HG03442 (cell line): ENCODE measurements at regions not wholly inside any gene's neighbourhood (a gene's known extent, or its start where the extent isn't known, plus 50 kb on each side); places are given as distances from the start of the nearest gene placed in this dataset.

ENCODE experiments used
- ATAC-seq: cut with Tn5 transposase; IDR thresholded peaks from one replicate; pipeline ENCODE4 v1.9.1; 2021; ENCODE audit warnings: mild to moderate bottlenecking, moderate library complexity; ENCODE audit not compliant: unreplicated experiment

DNA sequence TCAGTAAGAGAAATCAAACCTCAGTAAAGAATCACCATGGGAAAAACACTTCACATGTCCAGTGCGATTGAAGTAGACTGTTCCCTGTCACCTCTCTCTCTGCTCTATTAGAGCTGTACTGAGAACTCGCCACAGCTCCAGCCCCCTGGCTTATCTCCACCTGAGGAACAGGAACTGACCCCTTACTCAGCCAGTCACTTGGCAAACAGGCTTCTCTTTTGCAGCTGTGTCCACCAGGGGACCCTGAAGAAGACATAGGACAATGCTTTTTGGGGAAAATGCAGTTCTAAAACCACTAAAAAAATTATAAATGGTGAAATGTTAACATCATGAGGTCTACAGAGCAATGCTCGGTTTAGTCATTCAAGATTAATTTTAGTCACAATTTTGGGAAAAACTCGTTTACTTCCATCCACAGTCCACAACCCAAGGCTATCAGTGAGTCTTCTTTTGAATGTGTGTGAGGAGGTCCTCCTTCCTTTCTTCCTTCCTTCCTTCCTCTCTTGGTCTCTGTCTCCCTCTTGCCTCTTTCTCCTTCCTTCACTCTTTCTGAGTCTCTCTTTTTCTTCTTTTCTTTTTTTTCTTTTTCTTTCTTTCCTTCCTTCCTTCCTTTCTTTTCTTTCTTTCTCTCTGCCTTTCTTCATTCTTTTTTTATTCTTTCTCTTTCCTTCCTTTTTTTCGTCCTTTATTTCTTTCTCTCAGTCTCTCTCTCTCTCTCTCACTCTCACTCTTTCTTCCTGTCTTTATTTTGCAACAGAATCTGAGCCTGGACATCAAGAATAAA, 1189.5 kb upstream of the TMEM132C start:
- no peak for ATAC-seq

DNA sequence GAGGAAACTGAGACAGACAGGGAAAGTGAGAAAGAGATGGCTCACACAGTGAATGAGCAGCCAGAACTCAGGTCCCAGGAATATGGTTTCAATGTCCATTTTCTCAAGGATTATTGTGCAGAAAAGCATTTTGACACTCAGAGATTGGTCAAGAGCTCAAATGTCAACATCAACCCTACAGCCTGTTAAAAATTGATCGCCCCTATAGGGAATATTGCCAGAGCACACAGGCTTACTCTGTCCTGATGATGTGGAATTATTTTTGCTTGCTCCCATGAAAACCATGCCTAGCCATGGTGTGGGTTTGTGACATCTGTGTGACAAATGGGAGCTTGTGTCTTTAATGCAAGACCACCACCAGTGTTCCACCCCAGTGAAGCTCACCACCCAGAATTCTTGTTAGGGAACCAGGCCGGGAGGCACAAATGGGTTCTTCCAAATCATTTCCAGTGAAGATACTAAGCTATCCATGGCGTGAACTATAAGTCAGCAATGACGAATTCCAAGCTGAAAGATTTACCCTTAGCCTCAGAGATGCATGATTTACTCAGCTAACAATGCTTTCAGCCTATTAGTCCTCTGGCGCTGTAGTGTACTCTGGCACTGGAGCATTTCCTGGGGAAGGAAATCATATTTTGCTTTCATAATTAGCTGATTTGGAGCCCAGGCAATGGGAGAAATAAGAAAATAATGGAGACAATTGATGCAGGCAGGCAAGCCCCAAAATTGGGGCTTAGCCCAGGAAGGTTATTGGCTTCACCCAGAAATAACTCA, 1188.2 kb upstream of the TMEM132C start:
- ATAC-seq = no peak

DNA sequence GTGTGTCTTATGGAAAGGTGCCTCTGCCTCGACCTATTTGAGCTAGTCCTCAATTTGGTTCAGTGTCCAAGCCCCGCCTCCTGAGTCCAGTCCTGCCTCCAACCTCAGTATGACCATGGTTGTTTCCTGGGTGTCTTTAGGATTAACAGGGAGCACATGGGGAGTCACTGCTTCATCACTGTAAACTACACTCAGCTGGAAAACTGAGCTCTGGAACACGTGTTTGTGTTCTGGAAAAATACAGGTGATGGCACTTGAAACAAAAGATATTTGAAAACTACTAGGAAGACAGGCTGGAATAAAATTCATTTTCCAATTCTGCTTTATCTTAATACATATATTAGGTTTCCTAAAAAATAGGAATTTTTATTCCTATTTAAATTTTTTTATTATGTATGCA, 1187.3 kb upstream of the TMEM132C start:
- no peak for ATAC-seq

DNA sequence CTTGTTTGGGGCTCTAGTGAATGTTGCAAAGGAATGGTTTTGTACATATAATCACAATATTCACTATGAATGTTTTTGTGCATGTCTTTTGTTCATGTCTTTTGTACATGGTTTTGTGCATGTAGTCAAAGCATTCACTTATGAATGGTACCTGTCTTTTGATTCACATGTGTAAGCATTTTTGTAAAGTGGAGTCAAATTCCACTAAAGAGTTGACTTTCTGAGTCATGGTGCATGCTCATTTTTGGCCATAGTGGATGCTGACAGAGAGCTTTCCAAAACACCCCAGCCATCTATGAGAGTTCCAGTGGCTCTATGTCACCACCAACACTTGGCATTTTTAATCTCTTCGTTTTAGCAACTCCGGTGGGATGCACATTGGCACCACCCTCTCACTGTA, 1185.9 kb upstream of the TMEM132C start:
- ATAC-seq = no peak

DNA sequence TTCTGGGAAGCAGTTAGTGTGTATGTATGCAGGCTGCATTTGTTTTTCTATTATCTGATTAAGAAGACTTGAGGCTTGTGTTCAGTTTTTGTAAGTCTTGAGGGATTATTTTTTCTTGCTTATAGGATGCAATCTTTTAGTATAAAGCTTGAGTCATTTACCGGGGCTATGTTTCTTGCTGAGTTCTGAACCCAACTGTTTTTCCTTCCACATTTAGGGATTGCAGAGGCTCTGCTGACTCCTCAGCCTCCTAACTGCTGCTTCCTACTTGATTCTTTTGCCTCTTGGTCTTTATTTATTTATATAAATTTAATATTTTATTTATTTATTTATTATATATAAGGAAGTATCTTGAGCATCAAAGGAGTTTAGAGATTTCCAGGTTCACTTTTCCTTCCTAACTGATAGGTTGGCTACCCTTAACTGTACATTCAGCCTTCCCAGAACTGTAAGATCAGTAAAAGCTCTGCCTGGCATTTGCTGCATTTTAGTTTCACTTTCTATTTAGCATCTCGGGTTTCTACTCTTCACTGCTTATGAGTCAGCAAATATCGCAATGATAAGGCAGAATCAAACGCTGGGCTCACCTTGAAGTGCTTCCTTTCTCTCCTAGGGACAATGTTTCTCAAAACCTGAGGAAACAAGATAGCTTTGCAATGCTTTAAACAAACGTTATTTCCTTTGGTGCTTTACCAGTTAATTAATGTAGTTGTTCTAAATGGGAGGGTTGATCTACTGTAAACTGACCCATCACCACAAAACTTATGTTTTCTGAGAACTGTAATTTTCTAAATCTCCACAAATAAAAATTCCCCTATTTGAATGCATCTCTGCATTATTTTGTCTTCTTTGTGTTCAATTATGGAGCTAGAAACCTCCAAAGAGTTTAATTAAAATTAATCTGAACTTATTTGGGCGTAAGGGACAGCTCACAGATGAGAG, 1183.7 kb upstream of the TMEM132C start:
- peak; percentile 97 for ATAC-seq

DNA sequence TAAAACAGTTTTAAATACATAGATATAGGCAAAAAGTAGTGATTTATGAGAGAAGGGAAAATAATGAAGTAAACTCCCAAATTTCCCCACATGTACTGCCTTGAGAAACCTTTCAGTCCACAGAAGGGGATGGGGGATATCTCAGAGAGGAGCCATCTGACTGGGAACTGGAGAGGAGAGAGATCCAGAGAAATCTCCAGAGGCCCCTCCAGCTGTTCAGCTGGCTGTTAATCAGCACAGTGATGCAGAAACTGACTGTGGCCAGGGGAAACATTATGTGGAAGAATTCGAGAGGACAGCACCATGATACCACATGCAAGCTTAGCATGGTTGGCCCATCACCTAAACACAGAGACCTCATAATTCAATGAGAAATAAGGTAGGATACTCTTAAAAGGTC, 1165.9 kb upstream of the TMEM132C start:
- ATAC-seq = no peak

DNA sequence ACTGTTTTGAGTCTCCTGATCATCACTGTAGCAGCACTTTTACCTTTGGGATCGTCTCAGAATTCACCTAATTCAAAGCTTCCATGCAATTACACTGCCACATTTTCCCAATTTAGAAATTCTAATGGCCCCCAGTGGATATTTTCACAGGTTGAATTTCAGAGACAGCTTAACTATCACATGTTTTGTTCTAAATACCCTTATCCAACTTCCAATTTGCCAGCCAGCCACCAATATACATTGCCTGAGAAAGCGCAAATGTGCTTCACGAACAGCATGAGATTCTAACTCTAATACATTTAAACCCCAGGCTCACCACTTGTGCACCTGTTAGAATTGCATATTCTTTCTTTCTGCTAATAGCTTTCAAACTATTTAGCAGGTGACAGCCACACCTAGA, 1160.9 kb upstream of the TMEM132C start:
- ATAC-seq = no peak

DNA sequence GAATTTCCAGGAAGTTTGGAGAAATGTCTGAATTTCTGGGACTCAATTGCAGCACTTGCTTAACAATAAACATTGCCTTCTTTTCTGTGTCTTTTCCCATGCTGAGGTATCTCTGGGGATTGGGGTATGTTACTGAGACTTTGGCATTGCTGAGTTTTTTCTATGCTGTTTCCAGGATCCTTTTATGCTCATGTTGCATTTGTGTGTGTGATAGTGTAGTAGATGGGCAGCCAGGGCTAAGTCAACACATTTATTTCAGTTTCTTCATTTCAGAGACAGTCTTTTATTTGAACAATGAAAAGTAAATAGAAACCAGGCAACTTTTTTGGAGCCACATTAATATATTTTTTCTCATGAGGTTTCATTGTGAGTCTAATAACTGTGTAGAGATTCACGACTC, 1160.3 kb upstream of the TMEM132C start:
- no peak for ATAC-seq

DNA sequence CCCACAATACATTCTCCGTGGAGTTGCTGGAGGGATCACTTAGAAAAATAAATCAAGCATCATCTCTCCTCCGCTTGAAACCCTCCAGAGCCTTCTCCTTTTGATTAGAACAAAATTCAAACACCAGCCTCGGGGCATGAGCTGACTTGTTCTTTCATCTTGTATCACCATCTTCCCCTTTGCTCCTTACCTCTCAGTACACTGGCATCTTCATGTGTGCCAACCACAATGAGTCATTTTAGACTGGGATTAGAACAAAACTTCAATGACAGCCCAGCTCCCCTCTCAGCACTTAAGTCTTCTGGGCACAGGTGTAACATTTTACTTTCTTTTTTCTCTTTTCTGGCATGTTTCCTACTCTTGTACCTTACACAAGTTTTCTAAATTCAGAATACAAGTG, 1159.2 kb upstream of the TMEM132C start:
- no peak for ATAC-seq

DNA sequence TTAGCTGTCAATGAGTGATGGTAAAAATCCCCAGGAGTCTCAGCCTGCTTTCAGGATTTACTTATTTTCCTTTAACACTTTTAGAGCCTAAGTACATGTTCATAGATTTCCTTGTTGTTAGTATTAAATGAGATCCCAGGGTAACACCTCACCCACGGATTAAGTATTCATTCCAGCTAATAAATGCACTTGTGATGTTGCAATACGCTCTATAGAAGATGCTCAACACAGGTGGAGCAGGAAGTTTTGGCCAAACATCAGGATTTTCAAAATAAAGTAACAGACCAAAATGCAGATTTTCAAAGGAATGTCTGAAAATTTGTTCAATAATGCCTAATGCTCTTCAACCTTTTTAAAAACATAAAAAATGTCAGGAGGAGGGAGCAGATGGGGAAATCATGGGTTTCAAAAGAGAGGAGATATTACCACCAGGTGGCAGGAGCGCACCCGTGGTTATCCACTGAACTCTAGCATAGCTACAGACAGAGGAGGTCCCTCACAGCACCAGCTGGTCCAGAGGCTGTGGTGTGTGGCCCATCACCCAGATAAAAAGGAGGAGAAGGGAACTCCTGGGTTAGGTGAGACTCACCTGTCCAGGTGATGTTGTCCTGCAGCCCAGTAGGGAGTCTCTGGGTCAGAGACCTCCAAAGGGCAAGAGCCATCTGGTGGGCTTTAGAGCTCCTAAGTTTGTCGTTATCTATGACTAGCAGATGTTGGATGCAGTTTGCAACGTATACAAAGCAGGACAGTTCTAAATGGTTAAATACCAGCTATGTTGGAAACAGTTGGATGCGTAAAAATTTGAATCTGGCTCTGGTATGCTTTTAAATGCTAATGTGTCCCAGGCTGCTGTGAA, 1158.4 kb upstream of the TMEM132C start:
- ATAC-seq = peak; percentile 86

DNA sequence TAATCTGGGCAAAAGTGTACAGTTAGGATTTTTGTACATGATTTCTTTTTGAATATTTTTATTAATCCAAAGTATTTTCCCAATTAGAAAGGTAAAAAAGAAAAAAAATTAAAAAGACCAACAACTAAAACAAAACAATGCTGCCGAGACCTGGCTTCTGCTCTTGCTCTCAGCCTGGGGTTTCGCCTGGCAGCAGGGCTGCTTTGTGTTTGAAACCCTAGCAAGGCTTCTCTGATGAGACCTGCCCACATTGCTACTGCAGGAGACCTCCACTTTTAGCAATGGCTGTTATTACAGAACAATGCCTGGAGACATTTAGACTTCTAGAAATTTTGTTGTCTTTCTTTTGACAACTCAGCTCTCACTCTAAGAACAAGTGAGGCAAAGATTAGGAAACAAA, 1153.0 kb upstream of the TMEM132C start:
- ATAC-seq = no peak

DNA sequence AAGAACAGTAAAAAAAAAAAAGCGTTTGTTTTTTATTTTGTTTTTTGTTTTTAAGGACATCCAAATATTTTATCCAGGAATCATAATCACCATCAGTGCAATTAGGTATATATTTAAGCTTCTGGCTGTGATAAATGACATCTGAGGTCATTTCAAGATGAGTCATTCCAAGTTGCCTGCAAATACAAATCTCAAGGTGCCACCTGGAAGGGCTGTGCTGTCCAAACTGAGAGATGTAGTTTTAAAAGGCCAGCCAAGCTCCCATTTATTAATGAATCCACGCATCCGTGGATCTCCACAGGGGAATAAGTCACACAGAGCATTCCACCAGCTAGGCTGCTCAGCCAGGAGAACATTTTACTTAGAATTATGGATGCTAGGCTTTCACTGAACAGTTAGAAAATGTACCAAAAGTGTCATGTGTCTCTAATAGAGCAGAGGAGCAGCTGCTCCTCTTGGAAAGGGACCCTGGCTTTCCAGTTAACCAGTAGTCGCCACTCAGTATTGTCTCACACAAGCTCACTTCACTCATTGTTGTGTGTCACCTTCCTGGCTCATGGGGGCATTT, 1151.4 kb upstream of the TMEM132C start:
- no peak for ATAC-seq

DNA sequence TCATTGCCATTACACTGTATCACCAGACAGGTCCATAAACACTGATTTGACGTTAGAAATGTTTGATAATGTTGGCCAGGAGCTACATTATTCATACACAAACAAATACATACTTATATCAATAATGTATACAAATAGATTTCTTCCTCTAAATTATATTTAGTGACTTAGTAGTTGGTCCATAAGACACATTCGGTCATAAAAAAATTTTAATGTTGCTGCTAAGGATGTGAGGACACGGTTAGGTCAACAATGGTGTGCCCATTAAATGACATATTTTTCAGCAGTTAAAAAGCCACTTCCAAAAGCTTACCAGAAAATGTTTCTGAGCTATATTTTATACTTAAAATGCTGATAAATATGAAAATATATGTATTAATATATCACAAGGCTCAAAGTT, 1148.7 kb upstream of the TMEM132C start:
- no peak for ATAC-seq

DNA sequence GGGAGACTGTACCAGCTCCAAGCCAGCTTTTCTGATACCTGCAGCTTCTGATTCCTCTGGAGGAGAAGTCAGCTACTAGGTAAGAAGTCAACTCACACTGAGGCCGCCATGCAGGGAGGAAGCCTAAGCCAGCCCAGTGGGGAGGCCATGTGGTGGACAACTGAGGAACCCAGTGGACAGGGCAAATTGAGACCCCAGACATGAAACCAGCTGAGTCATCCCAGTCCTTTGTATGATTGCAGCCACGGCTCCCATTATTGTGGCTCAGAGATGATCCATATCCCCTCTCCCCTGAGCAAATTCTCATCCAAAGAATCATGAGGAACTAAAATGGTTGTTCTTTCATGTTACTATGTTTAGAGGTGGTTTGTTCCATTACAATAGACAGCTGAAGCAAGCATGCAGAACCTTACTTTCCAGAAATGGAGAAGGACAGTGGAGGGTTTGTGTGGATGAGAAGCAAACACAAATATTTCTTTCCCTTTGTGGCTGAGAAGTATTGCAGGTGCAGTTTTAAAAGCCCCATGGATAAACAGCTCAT, 1147.3 kb upstream of the TMEM132C start:
- no peak for ATAC-seq

DNA sequence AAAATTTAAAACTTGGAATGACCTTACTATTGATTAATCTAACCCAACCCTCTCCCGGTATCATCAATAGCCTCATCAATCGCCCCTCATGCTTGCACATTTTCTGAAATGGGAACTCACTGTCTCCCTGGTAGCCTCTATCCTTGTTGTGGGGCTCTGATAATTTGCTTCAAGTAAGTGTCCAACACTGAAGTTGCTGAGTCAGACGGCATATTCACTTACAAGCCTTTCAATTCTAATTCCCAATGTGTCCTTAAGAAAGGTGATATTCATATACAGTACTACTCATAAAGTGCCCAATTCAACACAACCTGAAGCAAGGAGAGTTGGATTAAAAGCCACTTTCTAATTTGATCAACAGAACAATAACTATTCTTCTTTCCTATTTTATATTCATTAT, 1146.1 kb upstream of the TMEM132C start:
- ATAC-seq = no peak

DNA sequence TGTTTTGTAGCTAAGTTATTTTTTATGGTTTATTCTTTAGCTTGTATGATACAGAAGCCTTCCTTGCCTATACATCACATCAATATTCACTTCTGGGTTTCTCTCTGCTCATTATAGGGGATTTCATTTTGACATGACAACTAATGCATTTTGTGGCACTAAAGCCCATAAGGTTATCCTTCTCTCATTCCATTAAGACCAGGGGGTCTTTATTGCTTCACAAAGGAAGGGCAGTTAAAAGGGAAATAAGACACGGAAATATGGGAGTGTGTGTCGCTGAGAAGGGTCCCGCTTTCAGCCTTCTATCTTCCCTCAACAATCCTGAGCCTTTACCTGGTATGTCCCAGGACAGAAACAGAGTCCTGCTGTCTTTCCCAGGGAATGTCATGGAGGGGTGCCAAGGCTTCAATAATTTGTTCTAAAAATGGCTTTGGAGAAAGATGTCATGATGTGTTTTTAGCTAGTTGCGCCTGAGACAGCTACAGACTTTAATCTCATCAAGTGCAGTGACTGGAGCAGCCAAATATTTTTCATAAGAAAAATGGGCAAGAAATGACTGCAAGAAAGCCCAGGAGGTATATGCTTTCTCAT, 1145.4 kb upstream of the TMEM132C start:
- ATAC-seq = no peak

DNA sequence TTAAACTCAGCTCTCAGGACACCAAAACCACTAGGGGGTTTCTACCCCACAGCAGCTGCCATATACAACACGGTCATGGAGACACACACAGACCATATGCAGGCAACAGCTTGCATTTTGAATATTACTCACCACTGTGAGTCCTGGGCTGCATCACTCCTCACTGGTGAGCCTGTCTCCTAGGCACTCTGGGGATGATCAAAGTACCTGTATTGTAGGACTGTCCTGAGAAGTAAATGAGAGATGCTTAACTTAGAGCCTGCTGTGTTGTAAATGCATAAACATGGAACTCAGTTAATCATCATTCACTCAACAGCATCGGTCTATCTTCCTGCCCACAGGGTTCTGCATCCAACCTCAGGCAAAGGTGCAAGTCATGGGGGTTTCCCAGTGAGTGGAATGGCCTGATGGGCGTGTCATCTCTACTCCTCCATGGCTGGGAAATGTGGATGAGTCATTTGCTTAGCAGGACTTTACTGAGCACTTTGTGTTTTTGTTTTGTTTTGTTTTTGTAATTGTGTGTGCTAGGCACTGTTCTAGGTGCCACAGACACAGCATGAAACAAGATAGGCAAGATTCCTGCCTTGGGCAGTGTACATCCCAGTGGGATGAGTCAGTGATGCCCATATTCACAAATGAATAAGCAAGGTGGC, 1141.2 kb upstream of the TMEM132C start:
- peak; percentile 88 for ATAC-seq

DNA sequence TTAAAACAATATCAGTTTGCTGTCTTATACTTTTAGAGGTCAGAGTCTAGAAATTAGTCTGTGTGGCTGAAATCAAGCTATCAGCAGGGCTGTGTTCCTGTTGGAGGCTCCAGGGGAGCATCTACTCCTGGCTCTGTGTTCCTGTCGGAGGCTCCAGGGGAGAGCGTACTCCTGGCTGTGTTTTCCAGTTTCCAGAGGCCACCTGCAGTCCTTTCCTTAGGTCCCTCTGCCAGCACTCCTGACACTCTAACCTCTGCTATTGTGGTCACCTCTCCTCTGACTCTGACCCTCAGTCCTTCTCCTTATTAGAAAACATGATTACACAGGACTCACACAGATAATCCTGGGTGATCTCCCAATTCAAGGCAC, 1140.7 kb upstream of the TMEM132C start:
- ATAC-seq = no peak

DNA sequence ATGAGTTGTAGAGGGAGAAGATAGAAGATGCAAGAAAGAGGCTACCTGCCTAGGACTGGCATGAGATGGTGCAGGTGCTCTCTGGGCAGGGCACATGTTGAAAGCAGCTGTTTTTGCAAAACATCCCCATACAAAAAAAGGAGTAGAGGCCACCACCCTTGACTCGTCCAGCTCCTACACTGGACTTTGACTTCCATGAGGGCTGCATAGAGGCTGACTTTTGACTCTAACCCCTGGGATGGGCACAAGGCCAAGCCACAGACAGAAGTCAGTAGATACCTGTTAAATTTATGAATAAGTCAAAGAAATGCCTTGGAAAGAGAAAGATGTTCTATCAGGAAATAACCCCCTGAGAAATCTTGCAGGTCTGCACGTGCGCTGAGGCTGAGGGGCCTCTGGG, 1139.1 kb upstream of the TMEM132C start:
- no peak for ATAC-seq
